ENCODE measurements at regions not wholly inside any gene's neighbourhood (a gene's known extent, or its start where the extent isn't known, plus 50 kb on each side); places are given as distances from the start of the nearest gene placed in this dataset.

DNA sequence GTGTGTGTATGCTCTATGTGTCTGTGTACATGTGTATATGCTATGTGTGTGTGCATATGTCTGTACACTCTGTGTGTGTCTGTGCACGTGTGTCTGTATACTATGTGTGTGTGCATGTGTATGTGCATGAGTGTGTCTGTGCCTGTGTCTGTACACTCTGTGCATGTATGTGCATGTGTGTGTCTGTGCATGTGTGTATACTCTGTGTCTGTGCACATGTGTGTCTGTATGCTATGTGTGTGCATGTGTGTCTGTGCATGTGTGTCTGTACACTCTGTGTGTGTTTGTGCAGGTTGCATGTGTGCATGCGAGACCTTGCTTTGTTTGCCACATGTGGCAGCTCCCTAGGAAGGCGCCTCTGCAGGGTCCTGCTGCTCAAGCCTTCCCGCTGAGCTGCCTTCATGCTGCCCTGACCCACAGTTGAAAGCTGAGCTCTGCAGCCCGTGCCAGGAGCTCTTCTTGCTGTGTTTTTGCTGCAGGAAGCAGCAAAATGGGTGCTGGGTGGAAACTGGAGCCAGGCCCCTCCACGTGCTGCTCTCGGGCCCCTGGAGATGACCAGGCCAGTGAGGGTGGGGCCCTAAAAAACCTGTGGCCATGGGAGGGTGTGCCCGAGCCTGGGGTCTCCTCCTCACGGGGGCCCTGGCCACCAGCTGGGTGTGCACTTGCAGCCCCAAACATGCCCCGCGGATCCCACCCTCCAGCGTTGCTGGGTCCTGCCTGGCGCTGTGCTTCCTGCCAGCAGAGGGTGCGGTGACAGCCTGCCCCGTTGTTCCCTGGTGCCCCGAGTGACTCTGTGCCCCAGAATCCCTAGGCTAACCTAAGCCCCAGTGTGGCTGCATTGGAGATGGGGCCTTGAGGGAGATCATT is 109.1 kb downstream of the DACT2 start:
- no peak for DNase-seq

DNA sequence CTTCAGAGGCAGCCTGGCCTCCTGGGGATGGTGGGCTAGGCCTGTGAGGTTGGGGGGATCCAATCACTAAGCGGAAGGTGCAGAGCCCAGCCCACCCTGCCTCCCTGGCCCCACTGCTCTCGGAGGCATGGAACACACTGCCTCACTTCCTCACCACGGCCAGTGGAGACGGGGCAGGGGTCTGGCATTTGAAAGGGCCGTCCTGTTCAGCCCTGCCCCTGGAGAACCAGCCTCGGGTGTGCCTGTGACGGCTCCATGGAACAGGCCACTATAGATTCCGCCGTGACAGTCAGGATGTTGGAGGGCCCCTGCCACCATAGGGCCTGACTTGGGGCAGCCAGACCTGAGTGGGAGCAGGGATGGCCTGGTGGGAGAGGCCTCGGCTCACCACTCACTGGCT is 110.2 kb downstream of the DACT2 start:
- no peak for DNase-seq

DNA sequence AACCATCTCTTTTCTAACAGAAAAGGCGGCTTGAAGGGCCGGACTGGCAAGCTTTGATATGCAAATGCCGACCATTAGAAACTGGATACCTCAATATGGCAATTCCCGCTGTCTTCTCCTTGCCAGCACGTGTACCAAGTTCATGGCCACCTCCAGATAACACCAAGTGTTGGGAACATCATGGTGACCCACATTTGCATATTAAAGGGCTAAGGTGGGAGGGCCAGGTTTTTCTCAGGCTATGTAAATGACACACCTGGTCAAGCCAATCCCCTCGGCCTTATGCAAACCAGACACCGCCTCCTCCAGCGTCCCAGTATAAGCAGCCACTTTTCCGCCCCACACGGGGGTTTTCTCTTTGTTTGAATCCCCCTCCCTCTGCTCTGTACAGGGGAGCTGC is 110.7 kb downstream of the DACT2 start:
- no peak for DNase-seq

DNA sequence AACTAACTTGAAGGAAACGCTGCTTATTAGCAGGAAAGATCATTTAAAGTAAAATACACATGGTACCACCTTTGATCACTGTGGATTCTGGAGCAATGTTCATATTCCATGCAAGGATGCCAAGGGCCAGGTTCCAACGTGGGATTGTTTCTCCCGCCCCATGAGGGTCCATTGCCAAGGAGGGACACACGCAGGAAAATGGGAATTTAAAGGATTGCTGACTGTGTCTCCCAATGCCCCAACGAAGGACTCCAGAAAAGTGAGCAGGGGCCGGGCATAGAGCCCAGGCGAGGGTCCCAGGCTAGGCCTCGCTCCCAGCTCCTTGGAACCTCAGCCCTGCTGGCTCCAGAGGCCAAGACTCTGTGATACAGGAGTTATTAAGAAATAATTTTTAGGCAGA is 111.2 kb downstream of the DACT2 start:
- no peak for DNase-seq

DNA sequence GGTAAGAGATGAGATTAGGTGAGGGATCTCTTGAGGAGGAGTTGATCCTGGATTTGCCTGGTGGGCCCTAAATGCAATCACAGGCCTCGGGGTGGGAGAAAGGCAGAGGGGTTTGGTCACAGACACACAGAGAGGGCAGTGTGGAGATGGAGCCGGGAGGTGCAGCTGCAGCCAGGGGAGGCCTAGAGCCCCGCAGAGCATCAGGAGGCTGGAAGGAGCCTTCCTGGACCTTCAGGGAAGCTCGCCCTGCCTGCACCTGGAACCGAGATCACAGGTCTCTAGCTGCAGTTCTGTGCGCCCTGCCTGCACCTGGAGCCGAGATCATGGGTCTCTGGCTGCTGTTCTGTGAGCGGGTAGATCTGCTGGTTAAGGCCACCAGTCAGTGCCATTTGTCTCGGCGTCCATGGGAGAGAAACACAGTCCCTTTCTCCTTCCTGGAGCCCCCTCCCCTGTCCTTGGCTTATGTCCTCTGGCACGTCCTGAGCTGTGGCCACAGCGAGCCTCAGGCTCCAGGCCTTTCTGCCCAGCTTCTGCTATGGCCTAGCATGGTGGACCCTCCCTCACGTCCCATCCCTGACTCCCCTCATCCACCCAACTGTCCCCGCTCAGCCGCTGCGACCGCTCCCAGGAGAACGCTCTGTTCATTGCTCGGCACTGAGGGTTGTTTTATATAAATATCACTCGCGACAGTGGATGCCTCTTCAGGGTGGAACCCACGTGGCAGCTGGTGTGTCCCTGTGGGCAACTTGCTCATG is 112.0 kb downstream of the DACT2 start:
- no peak for DNase-seq

DNA sequence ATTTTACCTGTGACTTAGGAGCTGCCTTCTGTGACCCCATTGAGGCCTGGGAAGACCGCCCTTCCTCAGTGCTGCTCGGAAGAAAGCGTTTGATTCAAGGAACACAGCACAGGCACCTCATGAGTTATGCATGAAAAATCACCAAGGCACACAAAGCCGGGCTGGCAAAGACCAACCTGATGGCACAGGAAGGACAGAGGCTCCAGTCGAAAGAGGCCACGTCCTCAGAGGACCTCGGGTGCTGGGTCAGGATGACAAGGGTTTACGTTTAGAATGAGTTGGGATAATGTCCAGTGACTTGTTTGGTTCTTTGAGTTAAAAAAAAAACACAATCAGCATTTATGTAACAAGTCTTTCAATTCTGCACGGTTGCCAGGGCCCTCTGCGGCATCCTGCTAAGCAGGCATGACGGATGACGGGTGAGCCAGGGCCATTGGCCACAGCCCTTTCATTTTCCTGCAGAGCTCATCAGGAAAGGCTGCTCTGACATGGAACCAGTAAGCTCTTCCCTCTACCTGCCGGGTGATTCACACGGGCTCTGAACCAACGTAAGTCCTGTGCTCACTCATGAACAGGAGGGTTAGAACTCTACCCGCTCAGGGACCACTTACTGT is 112.8 kb downstream of the DACT2 start:
- no peak for DNase-seq

DNA sequence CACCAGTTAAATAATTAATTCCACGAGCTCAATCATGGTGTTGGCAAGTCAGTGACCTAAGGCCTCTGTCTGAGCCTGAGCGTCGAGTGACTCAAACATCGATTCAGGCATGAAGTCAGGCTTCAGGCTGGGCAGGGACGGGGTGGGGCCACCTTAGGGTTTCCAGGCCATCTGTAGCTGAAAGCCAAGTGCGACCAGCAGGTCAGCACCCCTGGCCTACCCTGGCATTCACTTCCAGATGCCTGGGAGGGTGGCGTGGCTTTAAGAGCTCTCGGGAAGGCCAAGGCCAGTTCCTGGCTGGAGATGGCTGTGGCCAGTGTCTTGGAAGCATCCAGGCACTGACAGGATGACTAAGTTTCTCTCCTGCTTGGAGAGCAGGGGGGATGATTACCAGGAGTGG is 113.4 kb downstream of the DACT2 start:
- DNase-seq = no peak

DNA sequence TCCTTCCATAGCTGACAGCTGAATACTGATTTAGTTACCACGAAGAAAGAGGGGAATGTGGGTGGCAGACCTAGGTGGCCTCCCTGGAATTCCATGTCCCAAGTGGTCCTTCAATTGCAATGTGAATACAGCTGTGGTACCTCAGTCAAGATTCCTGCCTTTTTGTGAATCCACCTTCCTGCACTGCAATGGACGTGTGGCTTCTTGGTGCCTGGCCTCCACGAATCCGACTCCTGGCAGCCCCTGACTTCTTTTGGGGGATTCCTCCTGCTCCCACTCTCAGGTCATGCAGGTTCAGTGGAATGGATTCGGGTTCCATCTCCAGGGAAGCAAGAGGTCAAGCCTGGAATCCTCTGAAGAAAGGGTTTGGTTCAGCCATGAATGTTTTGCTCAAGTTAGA is 117.8 kb downstream of the DACT2 start:
- DNase-seq = no peak

DNA sequence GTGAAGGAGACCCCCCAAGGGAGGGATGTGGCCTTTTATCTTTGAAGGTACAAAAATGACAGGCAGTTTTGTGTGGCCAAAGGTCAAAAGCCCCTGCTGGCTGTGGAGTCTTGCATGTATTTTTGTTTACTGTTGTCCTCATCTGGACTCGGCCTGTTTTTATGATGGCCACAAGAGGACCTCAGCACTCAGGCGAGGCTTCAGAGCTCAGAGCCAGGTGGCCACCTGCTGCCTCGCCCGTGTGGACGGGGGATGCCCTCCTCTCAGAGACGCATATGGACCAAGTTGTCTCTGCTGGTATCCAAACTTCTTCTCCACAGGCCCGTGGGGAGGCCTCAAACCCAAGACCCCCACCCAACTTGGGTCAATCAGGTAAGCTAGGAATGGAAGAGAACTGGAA is 118.2 kb downstream of the DACT2 start:
- no peak for DNase-seq

DNA sequence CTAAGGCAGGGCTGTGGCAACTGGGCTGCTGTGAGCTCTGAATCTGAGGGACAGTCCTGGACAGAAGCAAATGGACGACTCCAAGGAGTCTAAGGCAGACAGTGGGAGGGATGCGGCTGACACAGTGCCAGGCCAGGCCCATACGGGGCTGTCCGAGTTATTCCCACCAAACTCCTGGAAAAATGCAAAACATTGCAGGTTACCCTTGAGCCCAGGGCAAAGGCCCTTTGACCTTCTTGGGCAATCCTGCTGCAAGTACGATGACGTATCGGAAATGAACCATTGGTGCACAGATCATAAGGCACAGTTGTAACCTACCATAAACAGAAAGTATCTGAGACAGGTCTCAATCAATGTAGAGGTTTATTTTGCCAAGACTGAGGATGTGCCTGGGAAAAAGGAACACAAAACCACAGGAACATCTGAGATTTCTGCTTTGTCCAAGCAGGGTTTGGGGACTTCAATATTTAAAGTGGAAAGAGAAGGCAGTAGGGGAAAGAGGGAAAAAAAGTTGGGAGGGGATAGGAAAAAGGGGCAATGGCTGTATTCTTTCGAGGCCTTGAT is 118.9 kb downstream of the DACT2 start:
- no peak for DNase-seq

DNA sequence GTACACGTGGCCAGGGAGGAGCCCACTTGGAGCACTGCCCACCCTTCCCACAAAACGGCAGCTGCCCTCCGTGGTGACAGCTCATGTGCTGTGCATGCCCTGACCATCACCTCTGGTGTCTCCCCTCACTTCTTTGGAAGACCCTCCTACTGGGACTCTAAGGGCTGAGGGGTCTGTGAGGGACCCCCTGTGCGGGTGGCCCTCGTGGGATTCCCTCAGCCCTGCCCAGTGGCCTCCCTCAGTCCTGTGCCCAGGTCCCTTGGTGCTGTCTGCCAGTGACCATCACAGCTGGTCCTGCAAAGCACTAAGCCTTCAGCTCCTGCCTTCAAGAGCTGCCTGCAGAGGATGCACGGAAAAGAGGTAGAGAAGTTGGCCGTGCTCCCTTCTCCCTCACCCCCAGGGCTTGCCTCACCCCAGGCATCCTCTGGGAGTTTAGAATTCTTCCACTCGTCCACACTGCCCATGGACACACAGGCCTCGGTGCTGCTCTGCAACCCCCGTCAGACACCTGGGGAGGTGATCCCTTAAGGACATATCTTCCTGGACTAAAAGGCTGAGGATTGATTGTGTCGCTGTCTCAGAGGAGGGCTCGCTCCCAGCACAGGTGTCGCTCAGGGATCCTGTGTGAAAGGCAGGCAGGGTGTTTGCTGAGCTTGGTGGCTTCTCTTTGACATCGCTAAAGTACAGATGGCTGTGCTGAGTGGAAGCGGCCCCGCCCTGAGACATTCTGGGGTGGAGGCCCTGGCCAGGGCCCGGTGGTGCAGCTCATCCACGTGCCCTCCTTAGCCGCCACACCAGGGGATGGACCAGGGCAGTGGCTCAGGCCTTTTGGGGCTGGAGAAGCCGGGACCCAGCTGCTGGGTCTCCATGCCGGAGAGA is 119.5 kb upstream of the FRMD1 start:
- DNase-seq = no peak

DNA sequence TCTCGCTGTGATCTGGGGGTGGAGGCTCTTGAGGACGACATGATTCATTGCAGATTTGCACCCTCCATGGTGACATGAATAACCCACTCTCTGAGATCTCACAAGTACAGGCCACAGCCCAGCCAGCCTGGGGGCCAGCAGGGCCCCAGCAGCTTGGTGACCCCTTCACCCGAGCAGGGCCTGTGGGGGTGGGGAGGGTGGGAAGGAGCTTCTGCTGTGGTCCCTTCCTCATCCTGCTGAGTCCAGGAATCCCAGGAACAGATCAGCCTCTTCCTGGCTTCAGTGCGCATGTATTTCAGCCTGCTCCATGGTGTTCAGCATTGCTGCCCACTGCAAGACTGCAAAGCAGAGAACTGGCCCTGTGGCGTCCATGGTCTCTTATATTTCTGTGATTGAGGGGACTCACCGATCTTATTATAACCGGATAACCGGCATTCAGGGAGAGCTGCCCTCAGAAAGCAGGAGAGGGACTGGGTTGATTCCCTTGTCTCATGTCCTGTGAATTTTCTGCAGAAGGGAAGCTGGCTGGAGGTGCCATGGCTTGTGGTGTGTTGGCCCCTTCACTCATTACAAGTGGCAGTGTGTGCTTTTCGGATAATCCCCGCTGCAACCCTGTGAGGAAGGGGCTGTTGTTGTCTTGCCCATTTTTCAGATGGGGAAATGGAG is 118.8 kb upstream of the FRMD1 start:
- DNase-seq = no peak

DNA sequence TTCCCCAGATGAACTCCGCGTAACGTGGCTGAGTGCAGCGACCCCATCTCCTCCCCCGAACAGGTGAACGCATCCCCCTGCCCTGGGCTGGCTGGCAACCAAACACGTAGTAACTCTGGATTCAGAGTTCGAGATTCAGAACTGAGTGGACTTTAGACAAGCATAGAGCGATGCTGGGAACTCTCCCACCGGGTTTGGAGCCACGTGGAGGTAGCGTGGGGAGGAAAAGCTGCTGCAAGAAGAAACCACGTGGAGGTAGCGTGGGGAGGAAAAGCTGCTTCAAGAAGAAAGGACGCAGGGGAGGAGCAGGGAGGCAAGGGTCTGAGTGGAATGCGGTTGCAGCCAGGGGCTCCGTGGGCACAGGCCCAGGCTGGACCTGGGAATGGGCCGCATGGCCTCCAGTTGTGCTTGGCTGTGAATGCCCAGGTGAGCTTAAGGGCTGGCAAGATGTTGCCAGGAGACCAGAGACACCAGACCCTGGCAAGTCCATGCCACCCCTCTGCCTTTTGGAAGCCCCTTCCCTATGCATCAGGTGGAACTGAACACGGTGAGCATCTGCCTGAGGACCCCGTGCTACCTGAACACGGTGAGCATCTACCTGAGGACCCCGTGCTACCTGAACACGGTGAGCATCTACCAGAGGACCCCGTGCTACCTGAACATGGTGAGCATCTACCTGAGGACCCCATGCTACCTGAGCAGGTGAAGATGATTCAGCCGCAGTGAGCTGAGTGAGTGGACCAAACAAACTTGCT is 118.0 kb upstream of the FRMD1 start:
- no peak for DNase-seq

DNA sequence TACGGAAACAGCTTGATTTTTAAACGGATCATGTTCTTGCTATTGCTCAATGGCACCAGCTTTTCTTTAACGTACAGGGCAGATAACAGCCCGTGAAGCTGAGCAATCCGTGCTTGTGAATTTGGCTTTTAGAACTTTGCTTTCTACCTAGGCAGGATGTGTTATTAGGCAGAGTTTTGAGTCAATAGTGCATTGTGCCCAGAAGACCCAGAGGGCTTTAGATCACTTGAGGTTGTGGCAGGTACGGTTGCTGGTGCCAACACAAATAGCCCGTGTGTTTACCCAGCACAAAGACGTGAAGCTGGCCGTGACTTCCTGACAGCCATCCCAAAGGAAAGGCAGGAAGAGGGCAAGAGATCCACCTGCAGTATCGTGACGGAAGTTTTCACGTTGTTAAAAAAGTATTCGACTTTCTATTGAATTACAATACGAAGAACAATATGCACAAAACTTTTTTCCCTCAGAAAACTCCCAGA is 117.4 kb upstream of the FRMD1 start:
- DNase-seq = peak; percentile 6

DNA sequence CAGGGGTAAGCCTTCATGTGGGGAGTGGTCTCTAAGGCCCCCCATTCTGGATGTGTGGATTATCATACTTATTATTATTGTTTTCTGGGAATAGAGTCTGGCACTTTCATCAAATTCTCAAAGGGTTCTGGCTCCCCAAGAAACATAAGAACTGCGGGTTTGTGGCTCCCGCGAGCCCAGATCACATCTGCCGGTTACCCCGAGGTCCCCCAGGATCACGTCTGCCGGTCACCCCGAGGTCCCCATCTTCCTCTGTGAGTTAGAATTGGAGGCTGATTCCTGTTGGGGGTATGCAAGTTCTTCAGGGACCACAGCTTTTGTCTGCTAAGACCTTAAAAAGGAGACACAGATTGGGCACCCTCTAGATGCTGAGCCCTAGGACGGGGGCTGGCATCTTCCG is 116.7 kb upstream of the FRMD1 start:
- no peak for DNase-seq

DNA sequence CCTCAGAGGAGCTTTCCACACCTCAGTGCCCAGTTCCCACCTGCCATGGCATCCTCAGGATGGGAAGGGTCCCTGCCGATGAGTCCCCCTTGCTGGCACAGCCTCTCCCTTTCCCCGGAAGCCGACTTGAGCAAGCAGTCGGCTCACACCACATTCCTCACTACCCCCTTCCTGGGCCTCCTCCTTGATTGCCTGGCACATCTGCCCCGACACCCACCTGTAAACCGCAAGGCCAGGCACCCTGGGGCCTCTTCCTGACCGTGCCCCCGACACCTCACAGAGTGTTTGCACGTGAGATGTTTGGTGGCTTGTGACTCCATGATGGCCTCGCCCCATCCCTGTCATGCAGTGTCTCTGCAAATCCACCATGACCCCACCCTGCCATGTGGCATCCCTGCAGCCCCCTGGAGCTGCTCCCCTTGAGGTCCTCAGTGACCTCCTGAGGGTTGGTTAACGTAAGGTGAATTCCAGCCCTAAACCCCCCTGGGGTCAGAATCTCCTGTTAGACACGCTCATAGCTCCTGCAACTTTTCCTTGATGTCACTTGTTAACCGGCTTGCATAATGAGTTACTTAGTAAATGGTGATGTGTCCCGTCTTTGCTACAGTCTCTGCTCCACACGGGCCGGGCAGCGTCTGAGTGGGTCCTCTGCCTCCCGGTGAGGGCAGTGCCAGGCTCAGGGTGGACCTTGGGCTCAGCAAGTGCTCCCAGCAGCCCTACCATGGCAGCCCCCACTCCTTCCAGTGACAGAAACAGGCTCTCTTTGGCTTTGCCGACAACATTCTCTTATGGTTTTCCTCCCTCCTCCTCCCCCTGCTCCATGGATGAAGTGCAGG is 115.9 kb upstream of the FRMD1 start:
- DNase-seq = no peak

DNA sequence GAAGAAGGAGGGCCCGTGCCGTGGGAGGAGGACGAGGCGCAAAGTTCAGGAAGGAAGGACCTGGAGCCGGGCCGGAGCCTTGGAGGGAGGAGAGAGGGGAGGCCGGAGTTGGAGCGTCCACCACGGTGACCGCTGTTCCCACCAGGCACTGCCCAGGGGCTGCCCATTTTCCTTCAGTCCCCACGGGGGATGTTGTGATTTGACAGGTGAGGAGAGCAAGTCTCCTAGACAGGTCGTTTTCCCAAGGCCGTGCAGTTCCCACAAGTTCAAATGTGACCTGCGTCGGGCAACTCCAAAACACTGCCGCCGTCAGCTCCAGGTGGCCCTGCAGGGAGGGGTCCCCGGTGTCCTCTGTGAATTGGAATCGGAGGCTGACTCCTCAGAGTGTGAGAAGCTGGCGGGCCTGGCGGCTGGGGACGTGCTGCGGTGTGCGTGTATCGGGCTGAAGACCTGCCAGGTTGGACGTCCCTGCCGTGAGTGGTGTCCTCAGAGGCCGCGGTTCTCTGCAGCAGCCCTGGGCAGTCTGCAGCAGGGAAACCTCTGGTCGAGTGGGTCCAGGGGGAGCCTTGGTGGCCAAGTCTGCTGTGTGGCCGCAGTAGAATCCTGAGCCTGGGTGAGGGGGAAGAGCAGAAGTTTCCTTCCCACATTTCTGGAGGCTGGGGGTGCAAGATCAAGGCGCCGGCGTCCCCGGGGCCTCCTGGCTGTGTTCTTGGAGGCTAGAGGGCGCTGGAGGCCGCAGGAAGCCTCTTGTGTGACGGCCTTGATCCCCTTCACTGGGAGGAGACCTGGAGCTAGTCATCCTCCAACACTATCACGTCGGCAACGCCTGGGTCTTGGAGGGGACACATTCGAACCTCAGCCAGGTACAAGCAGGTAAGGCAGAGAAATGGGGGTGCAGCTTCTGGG is 115.1 kb upstream of the FRMD1 start:
- DNase-seq = no peak

DNA sequence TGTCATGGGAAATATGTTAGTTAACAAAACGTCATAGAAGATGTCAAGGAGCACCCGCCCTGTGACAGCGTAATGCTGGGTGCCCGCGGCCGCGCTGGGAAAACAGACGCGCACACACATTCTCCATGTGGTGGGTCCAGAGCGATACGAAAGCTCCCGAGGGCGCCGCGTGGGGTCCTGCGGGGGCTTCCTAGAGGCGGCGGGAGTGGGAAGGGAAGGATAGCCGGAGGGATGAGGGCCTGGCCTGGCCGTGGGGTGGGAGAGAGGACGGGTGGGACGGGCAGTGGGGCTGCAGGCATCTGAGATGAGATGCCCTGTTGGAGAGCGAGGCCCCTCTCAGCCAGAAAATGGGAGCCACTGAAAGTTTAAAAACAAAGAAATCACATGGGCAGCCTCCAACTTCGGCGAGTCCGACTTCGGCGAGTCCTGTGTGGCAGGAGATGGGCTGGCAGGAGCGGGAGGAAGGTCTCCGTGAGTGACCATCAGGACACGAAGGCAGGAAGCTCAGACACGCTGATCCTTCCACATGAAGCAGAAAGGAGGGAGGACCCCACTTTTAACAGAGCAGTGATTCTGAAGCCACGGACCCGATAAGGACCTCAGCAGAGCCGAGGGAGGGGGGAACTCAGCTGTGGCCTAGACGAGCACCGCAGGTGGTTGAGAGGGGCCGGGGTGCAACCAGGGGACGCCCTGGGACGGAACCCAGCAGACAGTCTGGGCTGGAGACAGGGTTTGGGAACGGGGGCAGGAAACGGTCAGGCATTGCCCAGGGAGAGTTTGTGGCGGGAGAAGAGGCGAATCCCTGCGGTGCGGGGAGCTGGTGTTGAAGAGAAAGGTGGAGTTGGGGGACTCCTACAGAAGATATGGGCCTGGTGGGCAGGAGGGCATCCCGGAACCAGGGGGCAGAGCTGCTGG is 114.1 kb upstream of the FRMD1 start:
- no peak for DNase-seq

All from NCI-H1436 (cell line).